Mammary epithelial cell (primary cell): ENCODE measurements at regions not wholly inside any gene's neighbourhood (a gene's known extent, or its start where the extent isn't known, plus 50 kb on each side); places are given as distances from the start of the nearest gene placed in this dataset.

ENCODE experiments used
- EZH2 ChIP-seq: IDR thresholded peaks from 2 replicates; pipeline ENCODE4 v1.6.1; 2012; ENCODE audit warnings: low read length, inconsistent platforms, borderline replicate concordance
- TF ChIP-seq, protein P1 (sequence below), 2 donors: IDR thresholded peaks in 1 of 2; conservative IDR thresholded peaks in 1 of 2; 2 replicates each; pipeline ENCODE4 v1.5.1; 2011 to 2012; ENCODE audit warnings: inconsistent platforms in 2 of 2, low read length in 2 of 2, mild to moderate bottlenecking in 2 of 2, control low read depth in 1 of 2, low read depth in 1 of 2; ENCODE audit not compliant: insufficient read depth in 1 of 2; ENCODE audit errors: extremely low read depth in 1 of 2

DNA sequence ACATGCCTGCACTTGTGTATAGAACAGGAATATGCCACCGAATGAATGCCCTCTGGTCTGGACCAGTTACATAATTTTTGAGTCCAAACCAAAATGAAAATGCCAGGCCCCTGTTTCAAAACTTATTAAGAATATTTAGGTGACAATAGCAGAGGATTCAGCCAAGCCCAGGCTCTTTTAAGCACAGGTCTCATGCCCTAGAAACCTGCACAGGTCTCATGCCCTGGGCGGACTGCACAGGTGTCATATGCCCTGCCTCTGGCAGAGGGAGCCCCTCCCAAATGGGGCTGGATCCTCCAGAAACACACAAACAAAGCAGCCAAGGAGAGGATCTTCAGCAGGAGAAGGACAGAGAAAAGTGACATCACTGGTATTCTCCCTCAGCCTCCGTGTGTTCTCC lies 605.4 kb upstream of the NRP1 start:
- TF ChIP-seq, protein P1, sequence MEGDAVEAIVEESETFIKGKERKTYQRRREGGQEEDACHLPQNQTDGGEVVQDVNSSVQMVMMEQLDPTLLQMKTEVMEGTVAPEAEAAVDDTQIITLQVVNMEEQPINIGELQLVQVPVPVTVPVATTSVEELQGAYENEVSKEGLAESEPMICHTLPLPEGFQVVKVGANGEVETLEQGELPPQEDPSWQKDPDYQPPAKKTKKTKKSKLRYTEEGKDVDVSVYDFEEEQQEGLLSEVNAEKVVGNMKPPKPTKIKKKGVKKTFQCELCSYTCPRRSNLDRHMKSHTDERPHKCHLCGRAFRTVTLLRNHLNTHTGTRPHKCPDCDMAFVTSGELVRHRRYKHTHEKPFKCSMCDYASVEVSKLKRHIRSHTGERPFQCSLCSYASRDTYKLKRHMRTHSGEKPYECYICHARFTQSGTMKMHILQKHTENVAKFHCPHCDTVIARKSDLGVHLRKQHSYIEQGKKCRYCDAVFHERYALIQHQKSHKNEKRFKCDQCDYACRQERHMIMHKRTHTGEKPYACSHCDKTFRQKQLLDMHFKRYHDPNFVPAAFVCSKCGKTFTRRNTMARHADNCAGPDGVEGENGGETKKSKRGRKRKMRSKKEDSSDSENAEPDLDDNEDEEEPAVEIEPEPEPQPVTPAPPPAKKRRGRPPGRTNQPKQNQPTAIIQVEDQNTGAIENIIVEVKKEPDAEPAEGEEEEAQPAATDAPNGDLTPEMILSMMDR (conservative IDR thresholded peaks at IDR 0.05 in 1 of 2, IDR thresholded peaks at IDR 0.05 in 1 of 2; ENCODE audit: extremely low read depth in 1 of 2, insufficient read depth in 1 of 2, low read depth in 1 of 2, low read length in 2 of 2): peak in 1 of 2 donors; percentile 45
- no peak for TF ChIP-seq EZH2
